Neutrophil (primary cell): ENCODE measurements at regions not wholly inside any gene's neighbourhood (a gene's known extent, or its start where the extent isn't known, plus 50 kb on each side); places are given as distances from the start of the nearest gene placed in this dataset.
"Not testable (repeated sequence)": the region's sequence is repeated elsewhere in the genome, so short reads cannot be mapped to it uniquely, and the experiment has no call there.

Source experiments
- H3K27ac ChIP-seq: fragments of 200-600 bp; sonication (generic); 2 replicates; pipeline ENCODE4 v1.5.1; 2016; ENCODE audit warnings: mild to moderate bottlenecking, moderate library complexity
- H3K27me3 ChIP-seq: fragments of 200-600 bp; sonication (generic); 2 replicates; pipeline ENCODE4 v1.6.0; 2016; ENCODE audit warnings: mild to moderate bottlenecking
- H3K36me3 ChIP-seq: fragments of 200-600 bp; sonication (generic); 2 replicates; pipeline ENCODE4 v1.5.1; 2017
- H3K4me1 ChIP-seq, 2 experiments: fragments of 200-600 bp in 1 of 2; sonication (generic) in 1 of 2; 1 replicate in 1 of 2; 2 replicates in 1 of 2; pipeline versions ENCODE4 v1.5.1 to v1.6.1; 2013 to 2016; ENCODE audit warnings: low read depth in 1 of 2, low read length in 1 of 2, mild to moderate bottlenecking in 1 of 2, moderate library complexity in 1 of 2; ENCODE audit not compliant: control insufficient read depth in 1 of 2, insufficient read depth in 1 of 2
- H3K4me3 ChIP-seq, 2 experiments: fragments of 200-600 bp in 1 of 2; sonication (generic) in 1 of 2; 1 replicate in 1 of 2; 2 replicates in 1 of 2; pipeline ENCODE4 v1.5.1; 2013 to 2016; ENCODE audit warnings: low read depth in 1 of 2, low read length in 1 of 2, mild to moderate bottlenecking in 1 of 2, moderate library complexity in 1 of 2
- H3K9me3 ChIP-seq: fragments of 200-600 bp; sonication (generic); 2 replicates; pipeline ENCODE4 v1.5.1; 2016
- TF ChIP-seq, protein P1 (sequence below): fragments of 200-600 bp; sonication (generic); IDR thresholded peaks from 2 replicates; pipeline ENCODE4 v1.5.1; 2016; ENCODE audit warnings: antibody characterized with exemption

DNA sequence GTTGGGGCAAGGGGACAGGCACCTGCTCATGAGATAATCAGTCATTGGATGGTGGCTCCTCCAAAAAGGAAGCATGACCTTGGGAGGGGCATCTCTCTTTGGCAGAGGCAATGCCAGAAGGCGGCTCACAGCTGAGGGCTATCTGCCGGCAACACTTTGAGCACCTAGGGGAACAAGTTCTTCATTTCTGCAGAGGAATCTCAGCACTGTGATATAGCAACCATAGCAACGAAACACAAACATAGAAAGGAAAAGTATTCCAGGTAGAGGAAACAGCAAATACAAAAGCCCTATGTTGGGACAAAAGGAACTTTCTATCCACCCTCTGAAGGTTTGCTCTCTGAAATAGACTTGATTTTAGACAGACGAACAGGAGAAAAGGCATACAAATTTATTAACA is 89.1 kb upstream of the NEDD4L start:
- TF ChIP-seq, protein P1, sequence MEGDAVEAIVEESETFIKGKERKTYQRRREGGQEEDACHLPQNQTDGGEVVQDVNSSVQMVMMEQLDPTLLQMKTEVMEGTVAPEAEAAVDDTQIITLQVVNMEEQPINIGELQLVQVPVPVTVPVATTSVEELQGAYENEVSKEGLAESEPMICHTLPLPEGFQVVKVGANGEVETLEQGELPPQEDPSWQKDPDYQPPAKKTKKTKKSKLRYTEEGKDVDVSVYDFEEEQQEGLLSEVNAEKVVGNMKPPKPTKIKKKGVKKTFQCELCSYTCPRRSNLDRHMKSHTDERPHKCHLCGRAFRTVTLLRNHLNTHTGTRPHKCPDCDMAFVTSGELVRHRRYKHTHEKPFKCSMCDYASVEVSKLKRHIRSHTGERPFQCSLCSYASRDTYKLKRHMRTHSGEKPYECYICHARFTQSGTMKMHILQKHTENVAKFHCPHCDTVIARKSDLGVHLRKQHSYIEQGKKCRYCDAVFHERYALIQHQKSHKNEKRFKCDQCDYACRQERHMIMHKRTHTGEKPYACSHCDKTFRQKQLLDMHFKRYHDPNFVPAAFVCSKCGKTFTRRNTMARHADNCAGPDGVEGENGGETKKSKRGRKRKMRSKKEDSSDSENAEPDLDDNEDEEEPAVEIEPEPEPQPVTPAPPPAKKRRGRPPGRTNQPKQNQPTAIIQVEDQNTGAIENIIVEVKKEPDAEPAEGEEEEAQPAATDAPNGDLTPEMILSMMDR: no peak
- no peak overlapping the region for H3K27ac ChIP-seq
- no peaks in the 10 kb centered on the region for H3K9me3 ChIP-seq
- peaks cover 11% of the 10 kb centered on the region for H3K27me3 ChIP-seq
- no peaks in the 10 kb centered on the region for H3K4me1 ChIP-seq
- no peak overlapping the region for H3K4me3 ChIP-seq
- no peaks in the 10 kb centered on the region for H3K36me3 ChIP-seq

DNA sequence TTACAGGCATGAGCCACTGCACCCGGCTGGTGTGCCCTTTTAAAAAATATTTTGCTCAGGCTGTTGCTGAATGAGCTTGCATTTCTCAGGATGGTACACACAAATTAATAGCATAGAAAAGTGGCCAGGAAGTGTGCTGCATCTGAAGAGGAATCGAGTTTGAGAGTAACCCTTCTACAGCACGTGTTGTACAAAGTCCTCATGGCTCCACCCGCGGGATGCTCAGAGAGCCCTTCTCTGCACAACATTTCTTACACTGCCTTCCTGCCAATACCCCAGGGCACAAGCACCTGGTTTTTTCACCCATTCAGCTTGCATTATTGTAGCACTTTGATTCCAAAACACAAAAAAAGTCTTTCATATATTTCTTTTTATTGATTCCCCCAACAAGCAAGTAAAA is 90.1 kb upstream of the NEDD4L start:
- Histone ChIP-seq H3K9me3 (no peaks in the 10 kb centered on the region), H3K36me3 (no peaks in the 10 kb centered on the region), H3K4me3 (no peak overlapping the region), H3K27me3 (peaks cover 11% of the 10 kb centered on the region), H3K27ac (no peak overlapping the region), H3K4me1 (no peaks in the 10 kb centered on the region)
- TF ChIP-seq, protein P1: no peak

DNA sequence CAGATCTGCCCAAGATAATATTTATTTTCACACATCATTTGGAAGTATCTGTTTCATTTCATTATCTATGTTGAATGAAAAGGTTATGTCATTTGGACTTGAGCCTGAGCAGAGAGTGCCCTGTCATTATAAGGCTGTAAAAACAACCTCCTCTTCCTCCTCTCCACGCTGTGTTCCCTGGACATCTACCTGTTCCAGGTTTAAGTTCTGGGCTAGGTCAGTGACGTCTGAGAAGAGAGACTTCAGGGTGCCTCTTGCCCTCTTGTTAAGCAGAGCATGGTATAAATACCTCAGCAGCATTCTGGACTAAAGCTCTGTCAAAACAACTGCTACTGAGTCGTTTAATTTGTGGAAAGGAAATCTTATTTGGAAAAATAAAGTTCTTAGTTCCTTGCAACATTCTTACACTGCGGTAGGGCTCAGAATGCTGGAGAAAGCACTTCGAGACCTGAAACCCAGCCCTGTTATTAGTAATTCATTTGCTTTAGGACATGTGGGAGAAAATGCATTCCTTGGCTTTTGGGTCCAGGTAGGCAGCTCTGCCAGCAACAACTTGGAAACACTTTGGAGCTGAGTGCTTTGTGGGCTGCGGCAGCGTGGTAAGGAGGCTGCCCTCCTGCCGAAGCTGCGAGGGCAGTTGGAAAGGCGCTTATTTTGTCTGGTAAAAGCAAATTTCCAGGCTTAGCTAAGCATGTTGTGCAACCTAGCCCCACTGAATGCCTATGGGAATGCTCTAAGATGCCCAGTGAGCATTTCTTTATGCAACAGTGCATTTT is 91.8 kb upstream of the NEDD4L start:
- no peaks in the 10 kb centered on the region for H3K9me3 ChIP-seq
- H3K27me3 ChIP-seq: peaks cover 6% of the 10 kb centered on the region
- no peak overlapping the region for H3K4me3 ChIP-seq
- H3K4me1 ChIP-seq: no peaks in the 10 kb centered on the region
- H3K27ac ChIP-seq: no peak overlapping the region
- H3K36me3 ChIP-seq: no peaks in the 10 kb centered on the region
- TF ChIP-seq, protein P1: no peak

DNA sequence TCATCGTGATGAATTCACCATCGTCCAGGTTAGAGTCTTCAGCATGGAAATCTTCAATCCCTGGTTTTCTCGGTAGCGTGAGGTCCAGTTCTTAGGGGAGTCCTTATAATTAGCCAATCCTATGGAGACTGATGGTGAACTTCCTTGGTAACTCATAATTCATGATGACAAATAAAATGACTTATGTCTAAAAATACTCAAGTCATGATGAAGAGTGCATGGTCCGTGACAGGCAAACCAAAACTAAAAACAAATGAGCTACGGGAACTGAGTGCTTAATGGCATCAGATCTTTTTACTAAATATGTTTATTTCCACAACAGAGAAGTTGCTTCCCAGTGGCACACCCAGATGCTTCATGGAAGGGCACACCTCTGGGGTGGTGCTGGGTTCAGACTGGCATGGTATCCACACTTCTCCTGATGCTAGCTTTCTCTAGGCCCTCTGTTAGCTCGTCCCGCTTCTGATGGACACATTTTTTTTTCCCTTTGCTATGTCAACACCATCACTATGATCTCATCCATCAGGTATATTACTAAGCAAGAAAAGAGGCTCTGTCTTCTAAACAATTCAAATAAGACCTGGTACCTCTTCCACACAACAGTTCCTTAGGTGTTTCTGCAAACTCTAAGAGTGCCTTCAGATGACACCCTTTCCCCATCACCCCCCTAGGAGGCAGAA is 92.8 kb upstream of the NEDD4L start:
- H3K27me3 ChIP-seq: peaks cover 6% of the 10 kb centered on the region
- H3K9me3 ChIP-seq: no peaks in the 10 kb centered on the region
- TF ChIP-seq, protein P1: no peak
- no peak overlapping the region for H3K4me3 ChIP-seq
- no peaks in the 10 kb centered on the region for H3K36me3 ChIP-seq
- H3K4me1 ChIP-seq: no peaks in the 10 kb centered on the region
- H3K27ac ChIP-seq: no peak overlapping the region

DNA sequence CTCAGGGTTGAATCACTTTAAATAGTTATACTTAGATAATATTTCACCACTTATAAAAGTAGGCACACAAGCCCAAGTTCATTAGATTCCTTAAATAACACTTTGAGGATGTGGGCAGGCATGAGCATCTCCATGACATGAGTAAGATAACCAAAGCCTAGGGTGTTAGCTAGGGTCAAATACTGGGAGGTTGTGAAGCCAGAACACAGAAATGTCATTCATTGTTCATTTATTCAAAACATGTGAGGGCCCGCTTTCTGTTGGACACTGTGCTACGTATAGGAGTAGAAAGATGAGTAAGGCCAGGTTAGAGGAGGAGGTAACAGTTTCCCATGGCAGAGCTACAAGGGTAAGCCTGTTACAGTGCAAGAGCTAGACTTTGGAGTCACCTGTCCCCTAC is 93.5 kb upstream of the NEDD4L start:
- Histone ChIP-seq H3K27me3 (no peaks in the 10 kb centered on the region), H3K27ac (no peak overlapping the region)

DNA sequence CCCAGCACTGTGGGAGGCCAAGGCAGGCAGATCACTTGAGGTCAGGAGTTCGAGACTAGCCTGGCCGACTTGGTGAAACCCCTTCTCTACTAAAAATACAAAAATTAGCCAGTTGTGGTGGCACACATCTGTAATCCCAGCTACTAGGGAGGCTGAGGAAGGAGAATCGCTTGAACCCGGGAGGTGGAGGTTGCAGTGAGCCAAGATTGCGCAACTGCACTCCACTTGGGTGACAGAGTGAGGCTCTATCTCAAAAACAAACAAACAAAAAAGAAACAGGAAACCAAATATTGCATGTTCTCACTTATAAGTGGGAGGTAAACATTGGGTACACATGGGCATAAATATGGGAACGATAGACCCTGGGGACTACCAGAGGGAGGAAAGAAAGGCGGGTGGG is 94.7 kb upstream of the NEDD4L start:
- not testable (repeated sequence) for H3K27me3 ChIP-seq, H3K36me3 ChIP-seq, H3K4me3 ChIP-seq, H3K4me1 ChIP-seq, H3K9me3 ChIP-seq, H3K27ac ChIP-seq

More for the DNA sequence above, 93.5 kb upstream of the NEDD4L start:
- Histone ChIP-seq H3K9me3 (no peaks in the 10 kb centered on the region), H3K36me3 (no peaks in the 10 kb centered on the region), H3K4me3 (no peak overlapping the region), H3K4me1 (no peaks in the 10 kb centered on the region)
- TF ChIP-seq, protein P1: no peak
